K562 (cell line): ENCODE measurements at regions not wholly inside any gene's neighbourhood (a gene's known extent, or its start where the extent isn't known, plus 50 kb on each side); places are given as distances from the start of the nearest gene placed in this dataset.

Source experiments
- ATAC-seq: fragments of 200-7000 bp; cut with Tn5 transposase; 3 replicates; pipeline ENCODE4 v1.9.1; 2020; ENCODE audit warnings: moderate library complexity
- BruUV-seq: library from RNA; stranded (reverse); fragments of 400-500 nt; replicated peaks from 2 replicates; lab custom pipeline; 2021; lab: Mats Ljungman, UMichigan
- CTCF ChIA-PET: fragments of 300-600 bp; formaldehyde crosslinking; extraction: SDS; loops from one replicate; lab custom pipeline; 2021; ENCODE audit warnings: low intra/inter-chr PET ratio; lab: Yijun Ruan, JAX
- POLR2A ChIA-PET: fragments of 300-600, 350-650 bp; sonication (Branson Sonifier 250); formaldehyde crosslinking; extraction: SDS; loops from one replicate; lab custom pipeline; 2021; ENCODE audit warnings: antibody characterized with exemption, inconsistent platforms; lab: Yijun Ruan, JAX
- DNase-seq, 4 experiments: peaks; one replicate each; pipeline versions ENCODE4 v3.0.0 to v3.0.0-alpha.2; 2011 to 2018; ENCODE audit warnings: low spot score in 3 of 4, mixed read lengths in 3 of 4; ENCODE audit errors: extremely low read depth in 1 of 4
- FAIRE-seq: peaks from 2 replicates; lab custom pipeline; 2011; peaks lifted over from hg19 to GRCh38; lab: Jason Lieb, UNC
- H2AFZ ChIP-seq: 2 replicates; pipeline ENCODE4 v1.6.0; 2011; ENCODE audit warnings: low read depth, low read length, control low read depth, inconsistent platforms
- H3K27ac ChIP-seq: fragments of 200-600 bp; 3 replicates; pipeline ENCODE4 v1.8.0; 2011; ENCODE audit warnings: low read depth, mild to moderate bottlenecking, control low read depth, inconsistent platforms, low read length, moderate library complexity, mixed read lengths; ENCODE audit errors: extremely low read depth
- H3K27me3 ChIP-seq, 2 experiments: fragments of 300-600 bp in 1 of 2; 2 replicates in 1 of 2; 3 replicates in 1 of 2; pipeline versions ENCODE4 v1.6.0 to v1.8.0; 2011; ENCODE audit warnings: inconsistent platforms in 2 of 2, low read length in 2 of 2, mild to moderate bottlenecking in 1 of 2, mixed read lengths in 1 of 2, moderate library complexity in 1 of 2; ENCODE audit not compliant: control insufficient read depth in 2 of 2, insufficient read depth in 2 of 2
- H3K36me3 ChIP-seq: fragments of 300-600 bp; 3 replicates; pipeline ENCODE4 v1.8.0; 2011; ENCODE audit warnings: mild to moderate bottlenecking, low read length, inconsistent platforms; ENCODE audit not compliant: control insufficient read depth, insufficient read depth
- H3K4me1 ChIP-seq, 2 experiments: fragments of 200-600 bp in 1 of 2; replicated peaks in 1 of 2; 2 replicates in 1 of 2; 3 replicates in 1 of 2; pipeline versions ENCODE4 v1.5.1 to v1.8.0; 2011; ENCODE audit warnings: inconsistent platforms in 2 of 2, low read length in 2 of 2, mild to moderate bottlenecking in 1 of 2, mixed read lengths in 1 of 2, moderate library complexity in 1 of 2; ENCODE audit not compliant: control insufficient read depth in 2 of 2, insufficient read depth in 2 of 2
- H3K4me2 ChIP-seq: 2 replicates; pipeline ENCODE4 v1.6.1; 2011; ENCODE audit warnings: low read length, control low read depth, inconsistent platforms, mixed read lengths; ENCODE audit not compliant: insufficient read depth
- H3K4me3 ChIP-seq: fragments of 200-600 bp; sonication (generic), shearing (Covaris generic); 2 replicates; pipeline ENCODE4 v1.5.1; 2016; ENCODE audit warnings: control low read depth, inconsistent platforms
- H3K79me2 ChIP-seq: fragments of 200-600 bp; 3 replicates; pipeline ENCODE4 v1.8.0; 2011; ENCODE audit warnings: low read length, inconsistent platforms; ENCODE audit not compliant: control insufficient read depth, insufficient read depth
- H3K9ac ChIP-seq, 2 experiments: 2 replicates each; pipeline versions ENCODE4 v1.6.0 to v1.6.1; 2011; ENCODE audit warnings: low read depth in 2 of 2, low read length in 2 of 2, control low read depth in 1 of 2, inconsistent platforms in 1 of 2, mild to moderate bottlenecking in 1 of 2, mixed read lengths in 1 of 2; ENCODE audit not compliant: insufficient read depth in 1 of 2
- H3K9me1 ChIP-seq: one replicate; pipeline ENCODE4 v1.6.0; 2011; ENCODE audit warnings: inconsistent platforms, mild to moderate bottlenecking, low read length, moderate library complexity; ENCODE audit not compliant: control insufficient read depth, insufficient read depth
- H3K9me3 ChIP-seq: replicated peaks from 2 replicates; pipeline ENCODE4 v1.5.1; 2011; ENCODE audit warnings: low read depth, low read length, inconsistent platforms; ENCODE audit not compliant: control insufficient read depth, insufficient read depth
- H4K20me1 ChIP-seq: replicated peaks from 2 replicates; pipeline ENCODE4 v1.6.1; 2011; ENCODE audit warnings: low read length, inconsistent platforms, mixed read lengths; ENCODE audit not compliant: control insufficient read depth, insufficient read depth
- CC2D1A ChIP-seq: fragments of 450-650 bp; IDR thresholded peaks from 2 replicates; pipeline ENCODE4 v1.6.1; 2017; ENCODE audit warnings: mild to moderate bottlenecking
- CEBPB ChIP-seq: fragments of 450-650 bp; IDR thresholded peaks from 2 replicates; pipeline ENCODE4 v1.6.1; 2016; ENCODE audit warnings: missing genetic modification characterization, missing compliant biosample characterization
- CREBBP ChIP-seq: IDR thresholded peaks from one replicate; pipeline ENCODE4 v1.6.1; 2012; ENCODE audit warnings: low read depth, mild to moderate bottlenecking, control low read depth, inconsistent platforms, low read length
- PHB2 ChIP-seq: fragments of 450-650 bp; IDR thresholded peaks from 2 replicates; pipeline ENCODE4 v1.6.1; 2017; ENCODE audit warnings: low read depth
- PREB ChIP-seq: sonication (generic); formaldehyde crosslinking; IDR thresholded peaks from 2 replicates; pipeline ENCODE4 v1.8.1; 2023; ENCODE audit warnings: mild to moderate bottlenecking, missing genetic modification reagents
- XRCC3 ChIP-seq: fragments of 450-650 bp; IDR thresholded peaks from 2 replicates; pipeline ENCODE4 v1.6.1; 2017; ENCODE audit warnings: mild to moderate bottlenecking, moderate library complexity
- ZBED1 ChIP-seq: IDR thresholded peaks from 2 replicates; pipeline ENCODE4 v1.6.1; 2014
- ZNF274 ChIP-seq: IDR thresholded peaks from 2 replicates; pipeline ENCODE4 v1.6.1; 2011; ENCODE audit warnings: low read depth, mild to moderate bottlenecking, low read length, moderate library complexity, borderline replicate concordance
- ZNF316 ChIP-seq: fragments of 450-650 bp; IDR thresholded peaks from 2 replicates; pipeline ENCODE4 v1.6.1; 2016
- ZNF551 ChIP-seq: fragments of 250-450 bp; sonication (Bioruptor Pico); IDR thresholded peaks from 2 replicates; pipeline ENCODE4 v1.5.0; 2021; ENCODE audit warnings: mild to moderate bottlenecking, moderate library complexity
- ZNF589 ChIP-seq: fragments of 200-800 bp; sonication (Bioruptor generic); IDR thresholded peaks from 2 replicates; pipeline ENCODE4 v1.6.1; 2016; ENCODE audit warnings: low read depth, missing genetic modification characterization, missing compliant biosample characterization
- ZNF780A ChIP-seq: fragments of 250-450 bp; sonication (Bioruptor Pico); IDR thresholded peaks from 2 replicates; pipeline ENCODE4 v1.5.0; 2021; ENCODE audit warnings: mild to moderate bottlenecking
- WGBS: fragments of 100-300 bp; shearing (Covaris generic); methylation state at CpG from one replicate; pipeline ENCODE4 v1.1.6; 2016; ENCODE audit warnings: low coverage, mixed read lengths; ENCODE audit not compliant: insufficient coverage; ENCODE audit errors: missing lambda C conversion rate; 5-methylcytosine and 5-hydroxymethylcytosine counted together
- in situ Hi-C: fragments of 300-500 bp; cut with MboI; formaldehyde crosslinking; loops from 4 replicates; pipeline ENCODE4 v1.15.0; 2018; ENCODE audit warnings: inconsistent platforms, mixed read lengths
- intact Hi-C: fragments of 100-400 bp; cut with micrococcal nuclease; formaldehyde crosslinking; loops from 2 replicates; pipeline ENCODE4 v1.14.2; 2022

DNA sequence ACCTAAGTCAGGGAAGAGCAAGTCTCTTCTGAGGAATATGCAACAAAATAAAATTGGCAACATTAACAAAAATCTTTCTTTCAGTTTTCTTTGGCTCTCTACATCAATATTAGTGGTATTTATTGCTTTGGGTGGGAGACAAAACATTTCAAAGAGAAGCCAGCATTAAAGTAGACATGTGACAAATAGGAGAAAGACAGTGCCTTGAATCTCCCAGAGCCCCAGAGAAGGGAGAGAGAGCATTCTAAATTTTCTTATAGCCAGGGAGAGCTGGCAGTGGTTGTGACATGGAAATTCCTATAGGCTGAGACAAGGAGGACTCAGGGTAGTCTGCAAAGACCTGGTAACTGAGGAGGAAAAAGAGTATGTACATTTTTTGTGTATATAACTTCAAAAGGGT is 79.4 kb upstream of the NREP start (continued):
- no peak for TF ChIP-seq ZNF551 (CRISPR knock-in tag)
- TF ChIP-seq PREB: no peak
- no peak for TF ChIP-seq ZBED1
- TF ChIP-seq XRCC3: no peak
- TF ChIP-seq CC2D1A: no peak

- Histone ChIP-seq H3K4me1 (no peaks in the 10 kb centered on the region), H3K36me3 (no peaks in the 10 kb centered on the region), H2AFZ (no peak overlapping the region), H3K9me1 (no peaks in the 10 kb centered on the region), H4K20me1 (no peaks in the 10 kb centered on the region), H3K9ac (no peak overlapping the region), H3K4me2 (no peak overlapping the region), H3K27me3 (no peaks in the 10 kb centered on the region), H3K79me2 (no peaks in the 10 kb centered on the region), H3K4me3 (no peak overlapping the region), H3K27ac (no peak overlapping the region), H3K9me3 (no peaks in the 10 kb centered on the region)
- POLR2A ChIA-PET: no interaction called here
- intact Hi-C loops: no loop called here
- BruUV-seq: no TSS peak
- no peak for DNase-seq
- ATAC-seq: no peak
- CTCF ChIA-PET: no interaction called here
- FAIRE-seq: no peak
- TF ChIP-seq ZNF589 (CRISPR knock-in tag): no peak
- no peak for TF ChIP-seq PHB2
- TF ChIP-seq CREBBP: no peak
- TF ChIP-seq ZNF316: no peak
- TF ChIP-seq ZNF780A: no peak
- TF ChIP-seq CEBPB (tag): no peak
- TF ChIP-seq ZNF274: no peak
- WGBS: 0% methylated on average over 2 of the region's 2 CpGs
- in situ Hi-C loops: no loop called here
Measured at GRCh38 chr5:111834926-111835599, 78.1 kb upstream of the NREP start.
